ENCODE measurements at regions not wholly inside any gene's neighbourhood (a gene's known extent, or its start where the extent isn't known, plus 50 kb on each side); places are given as distances from the start of the nearest gene placed in this dataset.

GRCh38 chr10:47198221-47198620 is 101.8 kb upstream of the GDF10 start:
- TF ChIP-seq CTCF (conservative IDR thresholded peaks at IDR 0.05 in 1 of 2, IDR thresholded peaks at IDR 0.05 in 1 of 2; ENCODE audit: low read depth in 1 of 2, low read length in 2 of 2) (no peak), EZH2 (IDR thresholded peaks at IDR 0.05; ENCODE audit: low read length, missing control alignments) (no peak)

All from fibroblast of lung (primary cell).